Mesenchymal stem cell (in vitro differentiated cells and primary cell): ENCODE measurements at regions not wholly inside any gene's neighbourhood (a gene's known extent, or its start where the extent isn't known, plus 50 kb on each side); places are given as distances from the start of the nearest gene placed in this dataset.

Experiments used
- DNase-seq: peaks from one replicate; pipeline ENCODE4 v3.0.0-alpha.2; 2013
- H2AFZ ChIP-seq: one replicate; pipeline ENCODE4 v1.6.1; 2013; ENCODE audit warnings: low read depth, mild to moderate bottlenecking, control low read depth, inconsistent platforms, low read length, moderate library complexity
- H2AK5ac ChIP-seq: 2 replicates; pipeline ENCODE4 v1.6.1; 2013; ENCODE audit warnings: low read length, moderate library complexity, mild to moderate bottlenecking, inconsistent platforms; ENCODE audit not compliant: severe bottlenecking
- H2BK120ac ChIP-seq: one replicate; pipeline ENCODE4 v1.6.1; 2013; ENCODE audit warnings: low read depth, mild to moderate bottlenecking, inconsistent platforms, low read length, moderate library complexity
- H2BK12ac ChIP-seq, 2 experiments: one replicate each; pipeline ENCODE4 v1.6.1; 2013; ENCODE audit warnings: inconsistent platforms in 2 of 2, low read length in 2 of 2, mild to moderate bottlenecking in 2 of 2, moderate library complexity in 2 of 2, control low read depth in 1 of 2
- H2BK15ac ChIP-seq: one replicate; pipeline ENCODE4 v1.6.1; 2013; ENCODE audit warnings: mild to moderate bottlenecking, low read depth, inconsistent platforms; ENCODE audit not compliant: poor library complexity, severe bottlenecking
- H2BK5ac ChIP-seq: 2 replicates; pipeline ENCODE4 v1.6.1; 2013; ENCODE audit warnings: low read depth, mild to moderate bottlenecking, low read length, control low read depth, inconsistent platforms; ENCODE audit not compliant: poor library complexity, severe bottlenecking
- H3K14ac ChIP-seq, 2 experiments: one replicate each; pipeline ENCODE4 v1.6.1; 2013; ENCODE audit warnings: inconsistent platforms in 2 of 2, low read length in 2 of 2, control low read depth in 1 of 2, mild to moderate bottlenecking in 1 of 2, moderate library complexity in 1 of 2
- H3K18ac ChIP-seq, 2 experiments: one replicate each; pipeline ENCODE4 v1.6.1; 2013; ENCODE audit warnings: inconsistent platforms in 2 of 2, low read length in 2 of 2, control low read depth in 1 of 2, low read depth in 1 of 2, mild to moderate bottlenecking in 1 of 2
- H3K23ac ChIP-seq, 2 experiments: one replicate each; pipeline ENCODE4 v1.6.1; 2013; ENCODE audit warnings: inconsistent platforms in 2 of 2, low read length in 2 of 2, mild to moderate bottlenecking in 2 of 2, moderate library complexity in 2 of 2, control low read depth in 1 of 2
- H3K27ac ChIP-seq: 2 replicates; pipeline ENCODE4 v1.5.1; 2013; ENCODE audit warnings: mild to moderate bottlenecking, moderate library complexity, low read length, control low read depth, inconsistent platforms; ENCODE audit not compliant: poor library complexity, severe bottlenecking
- H3K27me3 ChIP-seq, 2 experiments: 2 replicates each; pipeline versions ENCODE4 v1.6.1 to v1.7.0; 2013; ENCODE audit warnings: low read length in 2 of 2, mild to moderate bottlenecking in 2 of 2, moderate library complexity in 2 of 2, control low read depth in 1 of 2, inconsistent platforms in 1 of 2; ENCODE audit not compliant: control insufficient read depth in 1 of 2, insufficient read depth in 1 of 2
- H3K36me3 ChIP-seq, 2 experiments: 2 replicates each; pipeline versions ENCODE4 v1.6.1 to v1.7.0; 2013; ENCODE audit warnings: low read length in 2 of 2, control low read depth in 1 of 2, inconsistent platforms in 1 of 2, low read depth in 1 of 2, mild to moderate bottlenecking in 1 of 2; ENCODE audit not compliant: insufficient read depth in 2 of 2, control insufficient read depth in 1 of 2
- H3K4ac ChIP-seq, 2 experiments: one replicate each; pipeline ENCODE4 v1.6.1; 2013; ENCODE audit warnings: inconsistent platforms in 2 of 2, low read length in 2 of 2, mild to moderate bottlenecking in 2 of 2, moderate library complexity in 2 of 2, control low read depth in 1 of 2, low read depth in 1 of 2
- H3K4me1 ChIP-seq: 2 replicates; pipeline ENCODE4 v1.6.1; 2013; ENCODE audit warnings: low read depth, low read length, control low read depth; ENCODE audit not compliant: control insufficient read depth, insufficient read depth
- H3K4me2 ChIP-seq: 2 replicates; pipeline ENCODE4 v1.6.1; 2013; ENCODE audit warnings: low read length, mild to moderate bottlenecking, inconsistent platforms; ENCODE audit not compliant: poor library complexity, severe bottlenecking
- H3K4me3 ChIP-seq, 2 experiments: 2 replicates each; pipeline versions ENCODE4 v1.5.1 to v1.7.0; 2013; ENCODE audit warnings: low read length in 2 of 2, mild to moderate bottlenecking in 2 of 2, control low read depth in 1 of 2, low read depth in 1 of 2; ENCODE audit not compliant: insufficient read depth in 1 of 2
- H3K79me1 ChIP-seq: replicated peaks from 2 replicates; pipeline ENCODE4 v1.6.1; 2013; ENCODE audit warnings: mild to moderate bottlenecking, control low read depth, low read length, inconsistent platforms; ENCODE audit not compliant: poor library complexity, severe bottlenecking
- H3K9ac ChIP-seq: 2 replicates; pipeline ENCODE4 v1.7.0; 2013; ENCODE audit warnings: mild to moderate bottlenecking, low read length, moderate library complexity
- H3K9me3 ChIP-seq: 2 replicates; pipeline ENCODE4 v1.7.0; 2013; ENCODE audit warnings: mild to moderate bottlenecking, low read length; ENCODE audit not compliant: control insufficient read depth
- H4K8ac ChIP-seq: one replicate; pipeline ENCODE4 v1.6.1; 2013; ENCODE audit warnings: inconsistent platforms, mild to moderate bottlenecking, low read length, moderate library complexity
- H4K91ac ChIP-seq: one replicate; pipeline ENCODE4 v1.6.1; 2013; ENCODE audit warnings: mild to moderate bottlenecking, low read length, inconsistent platforms
- WGBS: methylation state at CpG from one replicate; pipeline ENCODE4 v1.1.7; 2013; ENCODE audit warnings: mixed read lengths; 5-methylcytosine and 5-hydroxymethylcytosine counted together

DNA sequence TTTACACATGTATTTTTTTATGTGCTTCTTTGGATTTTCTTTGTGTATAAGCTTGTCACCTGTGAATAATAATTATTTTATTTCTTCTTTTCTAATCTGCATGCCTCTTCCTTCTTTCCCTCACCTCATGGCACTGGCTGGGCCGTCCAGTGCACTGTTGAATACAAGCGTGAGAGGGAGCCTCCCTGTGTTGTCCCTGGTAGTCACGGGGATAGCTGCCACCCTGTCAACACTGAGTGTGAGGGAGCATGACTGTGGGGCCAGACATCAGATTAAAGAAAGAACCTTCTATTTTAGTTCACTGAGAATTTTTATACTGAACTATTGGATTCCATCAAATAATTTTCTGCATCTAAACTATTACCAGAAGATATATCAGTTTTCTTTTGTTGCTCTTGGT lies 187.9 kb downstream of the CDC14C start:
- Histone ChIP-seq H2AK5ac (no peak overlapping the region), H3K4ac (no peak overlapping the region), H4K91ac (no peak overlapping the region), H3K27me3 (no peaks in the 10 kb centered on the region), H3K4me2 (no peak overlapping the region), H3K4me3 (no peak overlapping the region), H3K9ac (no peak overlapping the region), H2BK15ac (no peak overlapping the region), H2BK5ac (no peak overlapping the region), H2BK120ac (no peak overlapping the region), H3K36me3 (no peaks in the 10 kb centered on the region), H3K18ac (no peak overlapping the region), H3K79me1 (no peaks in the 10 kb centered on the region), H4K8ac (no peak overlapping the region), H2BK12ac (no peak overlapping the region), H2AFZ (no peak overlapping the region), H3K27ac (no peak overlapping the region), H3K23ac (no peak overlapping the region), H3K14ac (no peak overlapping the region), H3K9me3 (no peaks in the 10 kb centered on the region), H3K4me1 (no peaks in the 10 kb centered on the region)
- 70% methylated on average over 3 of the region's 3 CpGs for WGBS
- no peak for DNase-seq

DNA sequence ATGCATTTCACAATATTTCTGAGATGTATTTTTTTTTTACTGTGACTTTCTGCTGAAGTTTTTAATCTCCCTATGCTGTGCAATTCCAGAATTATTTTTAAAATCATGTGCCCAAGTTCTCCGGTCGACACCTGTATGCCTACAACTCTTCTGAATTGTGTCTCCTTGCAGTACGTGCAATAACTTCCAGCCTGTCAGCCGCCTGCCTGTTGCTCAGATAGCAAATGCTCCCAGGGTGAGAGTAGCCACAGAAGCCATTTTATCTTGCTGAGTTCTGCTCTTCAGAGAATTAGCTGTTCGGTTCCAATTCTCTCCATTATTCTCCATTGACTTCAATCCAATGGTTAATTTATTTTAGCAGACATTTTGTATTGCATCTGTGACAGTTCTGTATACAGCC lies 188.3 kb downstream of the CDC14C start:
- Histone ChIP-seq H3K36me3 (no peaks in the 10 kb centered on the region), H2BK120ac (no peak overlapping the region), H3K23ac (no peak overlapping the region), H2BK15ac (no peak overlapping the region), H4K91ac (no peak overlapping the region), H3K14ac (no peak overlapping the region), H3K4me1 (no peaks in the 10 kb centered on the region), H3K4ac (no peak overlapping the region), H3K27me3 (no peaks in the 10 kb centered on the region), H2BK5ac (no peak overlapping the region), H4K8ac (no peak overlapping the region), H2AFZ (no peak overlapping the region), H3K9ac (no peak overlapping the region), H3K4me2 (no peak overlapping the region), H3K27ac (no peak overlapping the region), H2AK5ac (no peak overlapping the region), H3K18ac (no peak overlapping the region), H3K79me1 (no peaks in the 10 kb centered on the region), H3K4me3 (no peak overlapping the region), H3K9me3 (no peaks in the 10 kb centered on the region), H2BK12ac (no peak overlapping the region)
- no peak for DNase-seq
- 88% methylated on average over 4 of the region's 5 CpGs for WGBS

DNA sequence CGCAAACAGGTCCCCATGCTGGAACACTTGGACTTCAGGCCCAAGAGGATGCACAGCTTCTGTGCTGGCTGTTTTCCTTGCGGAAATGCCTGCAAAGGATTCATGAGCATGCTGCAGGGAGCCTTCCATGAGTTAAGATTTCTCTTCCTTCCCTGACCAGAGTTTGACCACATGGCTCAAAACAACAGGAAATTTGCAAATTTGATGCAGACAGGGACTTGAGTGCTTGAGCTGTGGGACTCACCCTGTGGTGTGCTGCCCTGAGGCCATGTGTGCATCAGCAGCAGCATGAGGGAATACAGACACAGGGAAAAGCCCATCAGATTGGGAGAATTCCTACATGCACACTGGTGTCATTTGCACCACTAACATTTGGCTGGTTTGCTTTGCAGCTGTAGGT lies 195.4 kb downstream of the CDC14C start:
- Histone ChIP-seq H2BK5ac (no peak overlapping the region), H3K9me3 (peaks cover 6% of the 10 kb centered on the region), H3K9ac (no peak overlapping the region), H3K18ac (no peak overlapping the region), H3K4ac (no peak overlapping the region), H3K4me1 (no peaks in the 10 kb centered on the region), H3K27me3 (no peaks in the 10 kb centered on the region), H3K23ac (no peak overlapping the region), H3K79me1 (no peaks in the 10 kb centered on the region), H2BK12ac (no peak overlapping the region), H3K36me3 (no peaks in the 10 kb centered on the region), H3K4me3 (no peak overlapping the region), H2AFZ (no peak overlapping the region), H4K91ac (no peak overlapping the region), H3K4me2 (no peak overlapping the region), H4K8ac (no peak overlapping the region), H3K27ac (no peak overlapping the region), H2BK120ac (no peak overlapping the region), H2AK5ac (no peak overlapping the region), H3K14ac (no peak overlapping the region), H2BK15ac (no peak overlapping the region)
- WGBS: 97% methylated on average over 2 of the region's 2 CpGs
- no peak for DNase-seq

GRCh38 chr7:49125246-49125645 lies 200.9 kb downstream of the CDC14C start:
- no peak overlapping the region for H2AK5ac ChIP-seq
- no peak overlapping the region for H2AFZ ChIP-seq
- no peak overlapping the region for H4K91ac ChIP-seq
- H3K4me3 ChIP-seq: no peak overlapping the region
- WGBS: 73% methylated on average over 2 of the region's 3 CpGs
- no peaks in the 10 kb centered on the region for H3K79me1 ChIP-seq
- no peak overlapping the region for H2BK120ac ChIP-seq
- H3K27ac ChIP-seq: no peak overlapping the region
- H3K4me2 ChIP-seq: no peak overlapping the region
- H3K36me3 ChIP-seq: no peaks in the 10 kb centered on the region
- no peak for DNase-seq
- no peak overlapping the region for H3K9ac ChIP-seq
- no peak overlapping the region for H3K23ac ChIP-seq
- no peaks in the 10 kb centered on the region for H3K4me1 ChIP-seq
- no peaks in the 10 kb centered on the region for H3K27me3 ChIP-seq
- no peak overlapping the region for H2BK12ac ChIP-seq
- H3K4ac ChIP-seq: no peak overlapping the region
- peaks cover 6% of the 10 kb centered on the region for H3K9me3 ChIP-seq
- H3K18ac ChIP-seq: no peak overlapping the region
- no peak overlapping the region for H4K8ac ChIP-seq
- H2BK5ac ChIP-seq: no peak overlapping the region
- no peak overlapping the region for H2BK15ac ChIP-seq
- no peak overlapping the region for H3K14ac ChIP-seq
